Bronchial epithelial cell (primary cell): ENCODE measurements at regions not wholly inside any gene's neighbourhood (a gene's known extent, or its start where the extent isn't known, plus 50 kb on each side); places are given as distances from the start of the nearest gene placed in this dataset.
A peak's percentile ranks its signal among the peaks of the same experiment; 100 is the strongest.

Source experiments
- DNase-seq: peaks from one replicate; pipeline ENCODE4 v3.0.0-alpha.2; 2010; ENCODE audit warnings: low read depth
- FAIRE-seq: peaks from 2 replicates; lab custom pipeline; 2011; peaks lifted over from hg19 to GRCh38; lab: Jason Lieb, UNC
- H3K27me3 ChIP-seq: 2 replicates; pipeline ENCODE4 v1.5.1; 2011; ENCODE audit warnings: low read length; ENCODE audit not compliant: control insufficient read depth, insufficient read depth
- H3K36me3 ChIP-seq: 2 replicates; pipeline ENCODE4 v1.5.1; 2011; ENCODE audit warnings: low read length; ENCODE audit not compliant: control insufficient read depth, insufficient read depth
- H3K4me3 ChIP-seq: 2 replicates; pipeline ENCODE4 v1.5.1; 2011; ENCODE audit warnings: mild to moderate bottlenecking, low read depth, low read length, control low read depth
- TF ChIP-seq, protein P1 (sequence below): IDR thresholded peaks from 2 replicates; pipeline ENCODE4 v1.5.1; 2011; ENCODE audit warnings: mild to moderate bottlenecking, moderate library complexity, low read length, control low read depth, inconsistent platforms; ENCODE audit not compliant: insufficient read depth, severe bottlenecking

DNA sequence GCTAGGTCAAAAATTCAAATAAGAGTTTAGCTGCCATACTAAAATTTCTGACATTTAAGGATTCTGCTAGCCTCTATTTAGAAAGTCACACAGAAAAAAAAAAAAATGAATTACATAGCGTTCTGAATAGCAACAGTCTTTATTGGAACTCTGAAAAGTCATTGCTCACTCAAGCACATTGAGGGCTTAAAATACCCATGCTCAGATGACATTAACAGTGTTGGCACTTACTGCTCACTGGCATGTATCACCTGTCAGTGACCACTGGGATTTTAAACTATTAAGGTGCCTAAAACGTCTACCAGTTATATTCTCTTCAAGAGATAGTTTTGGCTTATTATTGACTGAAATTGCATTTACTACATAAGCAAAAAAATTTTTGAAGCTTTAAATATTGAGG, 468.0 kb upstream of the SPHKAP start:
- Histone ChIP-seq H3K27me3 (no peaks in the 10 kb centered on the region), H3K36me3 (no peaks in the 10 kb centered on the region), H3K4me3 (no peak overlapping the region)
- TF ChIP-seq, protein P1, sequence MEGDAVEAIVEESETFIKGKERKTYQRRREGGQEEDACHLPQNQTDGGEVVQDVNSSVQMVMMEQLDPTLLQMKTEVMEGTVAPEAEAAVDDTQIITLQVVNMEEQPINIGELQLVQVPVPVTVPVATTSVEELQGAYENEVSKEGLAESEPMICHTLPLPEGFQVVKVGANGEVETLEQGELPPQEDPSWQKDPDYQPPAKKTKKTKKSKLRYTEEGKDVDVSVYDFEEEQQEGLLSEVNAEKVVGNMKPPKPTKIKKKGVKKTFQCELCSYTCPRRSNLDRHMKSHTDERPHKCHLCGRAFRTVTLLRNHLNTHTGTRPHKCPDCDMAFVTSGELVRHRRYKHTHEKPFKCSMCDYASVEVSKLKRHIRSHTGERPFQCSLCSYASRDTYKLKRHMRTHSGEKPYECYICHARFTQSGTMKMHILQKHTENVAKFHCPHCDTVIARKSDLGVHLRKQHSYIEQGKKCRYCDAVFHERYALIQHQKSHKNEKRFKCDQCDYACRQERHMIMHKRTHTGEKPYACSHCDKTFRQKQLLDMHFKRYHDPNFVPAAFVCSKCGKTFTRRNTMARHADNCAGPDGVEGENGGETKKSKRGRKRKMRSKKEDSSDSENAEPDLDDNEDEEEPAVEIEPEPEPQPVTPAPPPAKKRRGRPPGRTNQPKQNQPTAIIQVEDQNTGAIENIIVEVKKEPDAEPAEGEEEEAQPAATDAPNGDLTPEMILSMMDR: no peak
- FAIRE-seq (no peak), DNase-seq (no peak)

DNA sequence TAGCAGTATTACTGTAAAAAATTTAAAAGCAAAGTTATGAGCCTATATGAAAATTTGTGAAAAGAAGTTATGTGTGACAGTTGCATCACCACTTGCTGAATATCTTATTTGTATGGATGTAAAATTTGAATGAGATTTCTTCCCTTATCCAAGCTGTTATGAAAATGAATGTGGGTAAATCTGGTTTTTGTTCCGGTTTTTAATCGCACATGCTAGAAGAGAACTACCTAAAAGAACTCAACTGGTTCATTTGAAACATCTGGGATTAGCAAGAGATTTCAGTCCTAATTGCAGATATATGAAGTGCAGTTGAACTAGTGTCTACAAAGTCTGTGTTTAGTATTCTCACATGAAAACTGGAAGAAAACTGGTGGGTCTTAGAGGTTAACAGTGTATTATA, 467.1 kb upstream of the SPHKAP start:
- no peaks in the 10 kb centered on the region for H3K27me3 ChIP-seq
- H3K36me3 ChIP-seq: no peaks in the 10 kb centered on the region
- no peak overlapping the region for H3K4me3 ChIP-seq
- TF ChIP-seq, protein P1: no peak
- FAIRE-seq (no peak), DNase-seq (no peak)

DNA sequence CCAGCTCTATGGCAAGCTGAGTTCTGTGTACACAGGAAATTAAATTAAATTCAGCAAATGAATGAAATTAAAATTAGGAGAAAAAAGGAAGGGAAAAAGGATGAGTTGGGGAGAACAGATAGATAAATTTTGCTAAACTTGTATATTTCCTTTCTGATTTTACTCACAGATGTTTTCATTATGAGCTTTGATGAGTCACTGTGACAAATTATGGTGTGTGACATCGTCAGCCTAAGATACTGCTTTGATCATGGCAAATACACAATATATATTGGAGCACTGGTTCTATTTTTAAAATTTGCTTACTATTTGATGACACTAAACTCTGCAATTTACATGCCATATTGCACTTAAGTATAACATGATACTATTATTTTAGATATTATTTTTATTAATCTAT, 464.6 kb upstream of the SPHKAP start:
- TF ChIP-seq, protein P1: no peak
- DNase-seq: peak; percentile 10
- no peaks in the 10 kb centered on the region for H3K36me3 ChIP-seq
- no peaks in the 10 kb centered on the region for H3K27me3 ChIP-seq
- no peak for FAIRE-seq
- no peak overlapping the region for H3K4me3 ChIP-seq

- DNase-seq: no peak
- Histone ChIP-seq H3K27me3 (no peaks in the 10 kb centered on the region), H3K4me3 (no peak overlapping the region), H3K36me3 (no peaks in the 10 kb centered on the region)
- TF ChIP-seq, protein P1: no peak
- FAIRE-seq: no peak
These were observed 462.7 kb upstream of the SPHKAP start for GRCh38 chr2:228644199-228644598.

DNA sequence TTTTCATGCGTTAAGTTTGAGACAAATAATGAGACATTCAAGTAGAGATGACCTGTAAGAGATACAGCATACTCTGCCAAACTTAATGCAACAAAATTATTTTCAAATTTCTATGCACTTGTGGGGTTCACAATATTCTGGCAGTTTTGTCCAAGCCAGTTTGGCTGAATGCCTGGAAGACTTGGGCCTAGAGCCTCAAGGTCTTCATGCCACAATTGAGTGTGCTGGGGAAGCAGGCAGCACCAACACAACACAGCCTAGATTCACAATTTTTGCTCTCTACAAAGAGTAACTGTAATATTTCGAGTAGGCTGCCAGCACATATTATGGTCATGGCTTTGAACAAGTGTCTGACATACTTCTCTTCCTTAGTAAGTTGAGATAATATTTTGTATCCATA, 461.4 kb upstream of the SPHKAP start:
- FAIRE-seq (no peak), DNase-seq (no peak)
- Histone ChIP-seq H3K4me3 (no peak overlapping the region), H3K36me3 (no peaks in the 10 kb centered on the region), H3K27me3 (no peaks in the 10 kb centered on the region)
- TF ChIP-seq, protein P1: no peak

DNA sequence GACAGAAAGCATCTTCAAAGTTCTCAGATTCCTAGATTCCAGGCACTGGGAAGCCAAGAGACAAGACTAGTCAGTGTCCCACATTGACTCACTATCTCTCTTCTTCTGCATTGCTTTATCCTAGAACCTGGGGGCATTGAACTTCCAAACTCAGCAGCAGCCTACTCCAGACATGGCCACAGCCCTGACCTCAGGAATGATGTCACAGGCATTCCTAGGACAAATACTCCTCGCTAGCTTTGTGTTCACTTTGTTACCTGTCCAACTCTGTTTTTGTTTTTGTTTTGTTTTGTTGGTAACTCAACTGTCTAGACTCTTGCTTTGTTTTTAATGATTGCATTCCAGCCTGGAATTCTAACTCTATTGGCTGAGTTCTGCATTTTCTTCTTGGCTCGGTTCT, 449.3 kb upstream of the SPHKAP start:
- no peak for DNase-seq
- TF ChIP-seq, protein P1: no peak
- FAIRE-seq: no peak
- Histone ChIP-seq H3K36me3 (no peaks in the 10 kb centered on the region), H3K27me3 (no peaks in the 10 kb centered on the region), H3K4me3 (no peak overlapping the region)
